Activated CD8-positive, alpha-beta T cell treated with anti-CD3 and anti-CD28 coated beads for 36 hours (primary cell): ENCODE measurements at regions not wholly inside any gene's neighbourhood (a gene's known extent, or its start where the extent isn't known, plus 50 kb on each side); places are given as distances from the start of the nearest gene placed in this dataset.

ENCODE experiments used
- ATAC-seq: fragments of 200-7000 bp; cut with Tn5 transposase; one replicate; pipeline ENCODE4 v1.10.0; 2021; ENCODE audit warnings: mild to moderate bottlenecking, moderate library complexity
- CTCF ChIA-PET: fragments of 350-600 bp; sonication (Branson Sonifier 250); formaldehyde crosslinking; loops from one replicate; lab custom pipeline; 2021; ENCODE audit warnings: antibody characterized with exemption; lab: Charles Lee
- POLR2A ChIA-PET: fragments of 350-600 bp; sonication (Branson Sonifier 250); formaldehyde crosslinking; loops from one replicate; lab custom pipeline; 2021; ENCODE audit warnings: antibody characterized with exemption; lab: Charles Lee
- DNase-seq: peaks from one replicate; pipeline ENCODE4 v3.0.0-alpha.2; 2020
- H3K27ac Mint-ChIP-seq: one replicate; pipeline ENCODE4 v1.8.0; 2021; ENCODE audit warnings: mild to moderate bottlenecking, mixed read lengths
- H3K27me3 Mint-ChIP-seq: one replicate; pipeline ENCODE4 v1.8.0; 2021; ENCODE audit warnings: mixed read lengths
- H3K36me3 Mint-ChIP-seq: one replicate; pipeline ENCODE4 v1.8.0; 2021; ENCODE audit warnings: low read depth, mixed read lengths
- H3K4me1 Mint-ChIP-seq: one replicate; pipeline ENCODE4 v1.8.0; 2021; ENCODE audit warnings: low read depth, mixed read lengths
- H3K4me3 Mint-ChIP-seq: one replicate; pipeline ENCODE4 v1.8.0; 2021; ENCODE audit warnings: mild to moderate bottlenecking, moderate library complexity, mixed read lengths
- H3K9me3 Mint-ChIP-seq: one replicate; pipeline ENCODE4 v1.8.0; 2021; ENCODE audit warnings: mixed read lengths
- intact Hi-C: fragments of 100-400 bp; cut with micrococcal nuclease; formaldehyde crosslinking; loops from one replicate; pipeline ENCODE4 v1.10.0; 2022
- TF ChIP-seq, protein P1 (sequence below): fragments of 200-600 bp; IDR thresholded peaks from one replicate; pipeline ENCODE4 v1.8.0; 2022; ENCODE audit warnings: antibody characterized with exemption, mild to moderate bottlenecking

DNA sequence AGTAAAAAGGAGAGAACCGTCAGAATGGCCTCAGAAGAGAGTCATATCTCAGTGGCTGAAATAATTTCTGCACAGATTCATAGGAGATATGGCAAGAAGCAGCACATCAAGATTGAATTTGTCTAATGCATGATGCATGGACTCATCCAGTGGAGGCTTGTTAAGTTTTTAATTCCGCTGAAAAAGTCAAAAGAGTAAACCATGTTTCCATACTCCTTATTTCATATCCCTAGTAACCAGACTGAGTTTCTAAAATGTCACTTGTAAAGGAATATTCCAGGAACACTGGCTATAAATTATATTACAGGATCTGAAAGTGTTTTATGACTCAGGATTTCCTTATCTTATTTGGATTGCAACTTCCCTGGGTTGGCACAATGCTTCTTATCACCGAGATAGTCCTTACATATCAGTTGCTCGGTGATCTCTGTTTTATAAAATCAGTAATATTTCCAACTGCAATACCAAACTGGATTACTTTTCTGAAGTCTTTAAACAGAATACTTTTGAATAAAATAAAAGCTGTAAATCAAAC is 180.2 kb upstream of the TSC22D1 start:
- H3K36me3 Mint-ChIP-seq, result no peaks in the 10 kb centered on the region
- intact Hi-C loops, result no loop called here
- CTCF ChIA-PET, result no interaction called here
- H3K4me3 Mint-ChIP-seq, result no peak overlapping the region
- TF ChIP-seq, protein P1, sequence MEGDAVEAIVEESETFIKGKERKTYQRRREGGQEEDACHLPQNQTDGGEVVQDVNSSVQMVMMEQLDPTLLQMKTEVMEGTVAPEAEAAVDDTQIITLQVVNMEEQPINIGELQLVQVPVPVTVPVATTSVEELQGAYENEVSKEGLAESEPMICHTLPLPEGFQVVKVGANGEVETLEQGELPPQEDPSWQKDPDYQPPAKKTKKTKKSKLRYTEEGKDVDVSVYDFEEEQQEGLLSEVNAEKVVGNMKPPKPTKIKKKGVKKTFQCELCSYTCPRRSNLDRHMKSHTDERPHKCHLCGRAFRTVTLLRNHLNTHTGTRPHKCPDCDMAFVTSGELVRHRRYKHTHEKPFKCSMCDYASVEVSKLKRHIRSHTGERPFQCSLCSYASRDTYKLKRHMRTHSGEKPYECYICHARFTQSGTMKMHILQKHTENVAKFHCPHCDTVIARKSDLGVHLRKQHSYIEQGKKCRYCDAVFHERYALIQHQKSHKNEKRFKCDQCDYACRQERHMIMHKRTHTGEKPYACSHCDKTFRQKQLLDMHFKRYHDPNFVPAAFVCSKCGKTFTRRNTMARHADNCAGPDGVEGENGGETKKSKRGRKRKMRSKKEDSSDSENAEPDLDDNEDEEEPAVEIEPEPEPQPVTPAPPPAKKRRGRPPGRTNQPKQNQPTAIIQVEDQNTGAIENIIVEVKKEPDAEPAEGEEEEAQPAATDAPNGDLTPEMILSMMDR, result no peak
- no peak for ATAC-seq
- H3K9me3 Mint-ChIP-seq, result no peaks in the 10 kb centered on the region
- no peak for DNase-seq
- no peaks in the 10 kb centered on the region for H3K27me3 Mint-ChIP-seq
- POLR2A ChIA-PET, result interaction anchor here (0.8 kb wide), 1 partner anchor 1276 kb away, joined by 4 read pairs; no protein-coding TSS in a partner anchor
- no peak overlapping the region for H3K27ac Mint-ChIP-seq
- peaks cover 8% of the 10 kb centered on the region for H3K4me1 Mint-ChIP-seq

DNA sequence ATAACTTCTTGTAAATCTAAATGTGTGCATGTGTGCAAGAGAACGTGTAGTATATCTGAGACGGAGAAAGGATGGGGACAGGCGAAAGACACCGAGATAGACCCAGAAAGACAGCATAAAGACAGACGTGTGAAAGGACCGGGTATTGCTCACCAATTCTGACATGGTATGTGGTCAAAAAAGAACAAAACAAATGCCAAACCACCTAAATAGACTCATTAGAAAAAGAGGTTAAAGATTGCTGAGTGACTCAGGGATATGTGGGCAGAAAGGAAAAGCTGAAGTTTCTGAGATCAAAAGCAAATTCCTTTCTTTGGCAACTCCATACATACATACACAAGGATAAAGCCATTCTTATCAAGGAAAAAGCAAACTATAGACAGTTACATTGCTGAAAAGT is 179.7 kb upstream of the TSC22D1 start:
- TF ChIP-seq, protein P1, result no peak
- no peaks in the 10 kb centered on the region for H3K36me3 Mint-ChIP-seq
- no peak overlapping the region for H3K27ac Mint-ChIP-seq
- peak; percentile 25 for ATAC-seq
- no peak for DNase-seq
- H3K4me3 Mint-ChIP-seq, result no peak overlapping the region
- no peaks in the 10 kb centered on the region for H3K9me3 Mint-ChIP-seq
- H3K27me3 Mint-ChIP-seq, result no peaks in the 10 kb centered on the region
- ChIA-PET POLR2A (no interaction called here), CTCF (no interaction called here)
- intact Hi-C loops, result no loop called here
- peaks cover 8% of the 10 kb centered on the region for H3K4me1 Mint-ChIP-seq

DNA sequence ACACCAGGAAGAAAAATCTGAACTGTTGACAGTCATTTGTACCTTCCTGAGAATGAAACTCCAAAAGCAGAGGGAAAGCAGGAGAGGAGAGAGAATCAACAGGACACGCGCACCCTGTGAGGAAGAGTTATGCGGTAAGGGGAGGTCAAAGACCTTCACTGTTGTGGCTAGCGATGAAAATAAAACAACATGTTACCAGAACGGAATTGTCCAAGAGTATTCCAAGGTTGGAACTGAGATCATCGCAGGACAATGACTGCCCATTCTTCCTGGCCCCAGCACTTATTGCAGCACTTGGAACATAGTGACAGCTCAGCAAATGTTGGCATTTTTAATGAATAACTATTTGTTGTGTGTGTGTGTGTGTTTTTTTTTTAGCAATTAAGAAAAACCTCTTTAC is 176.0 kb upstream of the TSC22D1 start:
- TF ChIP-seq, protein P1, result no peak
- peaks cover 4% of the 10 kb centered on the region for H3K4me1 Mint-ChIP-seq
- no peaks in the 10 kb centered on the region for H3K36me3 Mint-ChIP-seq
- peaks cover 1% of the 10 kb centered on the region for H3K27me3 Mint-ChIP-seq
- ChIA-PET POLR2A (no interaction called here), CTCF (no interaction called here)
- intact Hi-C loops, result no loop called here
- H3K9me3 Mint-ChIP-seq, result no peaks in the 10 kb centered on the region
- ATAC-seq (no peak), DNase-seq (no peak)
- no peak overlapping the region for H3K4me3 Mint-ChIP-seq
- H3K27ac Mint-ChIP-seq, result no peak overlapping the region

DNA sequence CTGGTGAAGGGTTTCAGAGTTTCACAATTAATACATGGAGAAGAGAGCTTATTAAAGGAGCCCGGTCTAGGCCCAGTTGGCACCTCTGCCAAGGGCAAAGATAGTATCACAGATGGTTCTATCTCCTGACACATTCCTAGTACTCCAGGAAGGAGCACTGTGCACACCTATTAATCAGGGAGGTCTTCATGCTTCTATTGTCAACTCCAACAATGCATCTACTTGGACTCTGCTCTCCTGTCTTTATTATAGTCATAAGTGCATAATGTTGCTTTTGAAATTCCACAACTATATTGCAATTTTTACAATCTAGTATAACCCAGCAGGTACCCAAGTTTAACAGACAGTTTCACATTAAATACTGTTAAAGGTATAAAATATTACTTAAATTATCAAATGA is 174.5 kb upstream of the TSC22D1 start:
- ATAC-seq, result no peak
- CTCF ChIA-PET, result interaction anchor here (0.7 kb wide), 1 partner anchor 103 kb away, joined by 3 read pairs; no protein-coding TSS in a partner anchor
- POLR2A ChIA-PET, result no interaction called here

DNA sequence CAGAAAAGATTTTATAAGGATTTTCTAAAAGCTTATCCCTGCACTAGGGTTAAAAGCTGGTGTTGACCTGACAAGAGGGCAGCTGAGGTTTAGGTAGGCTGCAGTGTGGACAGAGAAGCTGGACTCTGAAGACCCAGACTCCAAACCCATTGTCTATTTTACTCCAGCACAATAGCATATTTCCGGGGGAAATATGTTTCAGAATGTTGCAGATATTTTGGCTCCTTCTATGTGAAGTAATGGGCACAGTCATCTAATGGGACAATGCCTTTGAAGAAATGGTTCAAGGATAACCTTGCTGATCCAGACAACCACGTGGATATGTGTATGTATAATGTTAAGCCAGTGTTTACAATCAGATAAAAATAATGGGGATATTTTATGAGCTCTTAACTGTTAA is 173.8 kb upstream of the TSC22D1 start:
- TF ChIP-seq, protein P1, result no peak
- ATAC-seq, result no peak
- ChIA-PET POLR2A (no interaction called here), CTCF (no interaction called here)
- Mint-ChIP-seq H3K36me3 (no peaks in the 10 kb centered on the region), H3K4me3 (no peak overlapping the region), H3K27me3 (peaks cover 4% of the 10 kb centered on the region), H3K4me1 (no peaks in the 10 kb centered on the region), H3K27ac (no peak overlapping the region), H3K9me3 (no peaks in the 10 kb centered on the region)
- intact Hi-C loops, result no loop called here
- DNase-seq, result no peak

More for the DNA sequence above, 174.5 kb upstream of the TSC22D1 start:
- no peak for DNase-seq
- no peaks in the 10 kb centered on the region for H3K36me3 Mint-ChIP-seq
- no peak overlapping the region for H3K27ac Mint-ChIP-seq
- H3K9me3 Mint-ChIP-seq, result no peaks in the 10 kb centered on the region
- no peaks in the 10 kb centered on the region for H3K4me1 Mint-ChIP-seq
- no peak overlapping the region for H3K4me3 Mint-ChIP-seq
- H3K27me3 Mint-ChIP-seq, result peaks cover 1% of the 10 kb centered on the region
- TF ChIP-seq, protein P1, result no peak
- intact Hi-C loops, result no loop called here
